ENCODE measurements at regions not wholly inside any gene's neighbourhood (a gene's known extent, or its start where the extent isn't known, plus 50 kb on each side); places are given as distances from the start of the nearest gene placed in this dataset.

DNA sequence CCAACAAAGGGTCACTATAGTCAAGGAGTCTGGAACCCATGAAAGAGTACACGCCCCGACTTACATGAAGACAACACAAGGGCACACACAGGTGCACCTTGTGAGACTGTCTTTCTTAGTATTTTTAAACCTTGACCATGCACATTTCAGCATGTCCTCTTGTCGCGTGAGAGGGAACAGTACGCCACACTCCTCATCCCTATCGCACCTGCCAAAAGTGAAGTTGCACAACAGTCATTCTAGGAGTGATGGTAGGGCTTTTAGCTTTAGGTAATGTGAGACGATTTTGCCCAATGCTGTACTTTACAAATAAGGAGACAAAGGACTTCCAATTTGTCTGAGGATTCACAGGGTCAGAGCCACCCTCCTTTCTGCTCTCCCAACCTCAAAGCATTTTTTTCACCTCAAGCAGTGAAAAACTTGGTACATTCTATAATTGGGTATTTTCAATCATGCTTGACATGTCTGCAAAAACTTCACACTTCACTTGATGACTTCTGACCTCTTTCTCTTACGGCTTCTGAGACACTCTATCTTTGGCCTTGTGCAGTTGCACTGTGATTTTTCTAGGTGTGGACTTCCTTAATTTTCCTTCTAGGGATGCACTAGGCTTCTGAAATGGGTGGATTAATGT, 173.9 kb upstream of the GRB10 start:
- Histone ChIP-seq H3K27ac (no peak overlapping the region; a peak in 1 of 6 replicates), H3K4me2 (no peak overlapping the region), H3K4me1 (peaks cover 16% of the 10 kb centered on the region; the same call in 2 of the 3 replicates), H3K4me3 (no peak overlapping the region), H3K9me3 (no peaks in the 10 kb centered on the region)
- no peak for FAIRE-seq
- CTCF ChIA-PET: no interaction called here
- ATAC-seq: no peak
- no peak for TF ChIP-seq KDM5A (IDR thresholded peaks at IDR 0.05)
- TF ChIP-seq EHMT2 (IDR thresholded peaks at IDR 0.05; ENCODE audit: low read depth): no peak
- TF ChIP-seq FOXS1 (CRISPR knock-in tag; IDR thresholded peaks at IDR 0.05): no peak
- TF ChIP-seq, protein P1, sequence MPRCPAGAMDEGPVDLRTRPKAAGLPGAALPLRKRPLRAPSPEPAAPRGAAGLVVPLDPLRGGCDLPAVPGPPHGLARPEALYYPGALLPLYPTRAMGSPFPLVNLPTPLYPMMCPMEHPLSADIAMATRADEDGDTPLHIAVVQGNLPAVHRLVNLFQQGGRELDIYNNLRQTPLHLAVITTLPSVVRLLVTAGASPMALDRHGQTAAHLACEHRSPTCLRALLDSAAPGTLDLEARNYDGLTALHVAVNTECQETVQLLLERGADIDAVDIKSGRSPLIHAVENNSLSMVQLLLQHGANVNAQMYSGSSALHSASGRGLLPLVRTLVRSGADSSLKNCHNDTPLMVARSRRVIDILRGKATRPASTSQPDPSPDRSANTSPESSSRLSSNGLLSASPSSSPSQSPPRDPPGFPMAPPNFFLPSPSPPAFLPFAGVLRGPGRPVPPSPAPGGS (IDR thresholded peaks at IDR 0.05): no peak
- no peak for TF ChIP-seq KDM1A (IDR thresholded peaks at IDR 0.05; ENCODE audit: low read depth)
- TF ChIP-seq, protein P2, sequence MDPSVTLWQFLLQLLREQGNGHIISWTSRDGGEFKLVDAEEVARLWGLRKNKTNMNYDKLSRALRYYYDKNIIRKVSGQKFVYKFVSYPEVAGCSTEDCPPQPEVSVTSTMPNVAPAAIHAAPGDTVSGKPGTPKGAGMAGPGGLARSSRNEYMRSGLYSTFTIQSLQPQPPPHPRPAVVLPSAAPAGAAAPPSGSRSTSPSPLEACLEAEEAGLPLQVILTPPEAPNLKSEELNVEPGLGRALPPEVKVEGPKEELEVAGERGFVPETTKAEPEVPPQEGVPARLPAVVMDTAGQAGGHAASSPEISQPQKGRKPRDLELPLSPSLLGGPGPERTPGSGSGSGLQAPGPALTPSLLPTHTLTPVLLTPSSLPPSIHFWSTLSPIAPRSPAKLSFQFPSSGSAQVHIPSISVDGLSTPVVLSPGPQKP (IDR thresholded peaks at IDR 0.05; ENCODE audit: low read depth, low read length): no peak
- TF ChIP-seq, protein P3, sequence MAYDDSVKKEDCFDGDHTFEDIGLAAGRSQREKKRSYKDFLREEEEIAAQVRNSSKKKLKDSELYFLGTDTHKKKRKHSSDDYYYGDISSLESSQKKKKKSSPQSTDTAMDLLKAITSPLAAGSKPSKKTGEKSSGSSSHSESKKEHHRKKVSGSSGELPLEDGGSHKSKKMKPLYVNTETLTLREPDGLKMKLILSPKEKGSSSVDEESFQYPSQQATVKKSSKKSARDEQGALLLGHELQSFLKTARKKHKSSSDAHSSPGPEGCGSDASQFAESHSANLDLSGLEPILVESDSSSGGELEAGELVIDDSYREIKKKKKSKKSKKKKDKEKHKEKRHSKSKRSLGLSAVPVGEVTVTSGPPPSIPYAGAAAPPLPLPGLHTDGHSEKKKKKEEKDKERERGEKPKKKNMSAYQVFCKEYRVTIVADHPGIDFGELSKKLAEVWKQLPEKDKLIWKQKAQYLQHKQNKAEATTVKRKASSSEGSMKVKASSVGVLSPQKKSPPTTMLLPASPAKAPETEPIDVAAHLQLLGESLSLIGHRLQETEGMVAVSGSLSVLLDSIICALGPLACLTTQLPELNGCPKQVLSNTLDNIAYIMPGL (CRISPR knock-in tag; IDR thresholded peaks at IDR 0.05; ENCODE audit: borderline replicate concordance): no peak
- no peak for TF ChIP-seq NFE2L2 (conservative IDR thresholded peaks at IDR 0.05; ENCODE audit: low read length)
- TF ChIP-seq, protein P4, sequence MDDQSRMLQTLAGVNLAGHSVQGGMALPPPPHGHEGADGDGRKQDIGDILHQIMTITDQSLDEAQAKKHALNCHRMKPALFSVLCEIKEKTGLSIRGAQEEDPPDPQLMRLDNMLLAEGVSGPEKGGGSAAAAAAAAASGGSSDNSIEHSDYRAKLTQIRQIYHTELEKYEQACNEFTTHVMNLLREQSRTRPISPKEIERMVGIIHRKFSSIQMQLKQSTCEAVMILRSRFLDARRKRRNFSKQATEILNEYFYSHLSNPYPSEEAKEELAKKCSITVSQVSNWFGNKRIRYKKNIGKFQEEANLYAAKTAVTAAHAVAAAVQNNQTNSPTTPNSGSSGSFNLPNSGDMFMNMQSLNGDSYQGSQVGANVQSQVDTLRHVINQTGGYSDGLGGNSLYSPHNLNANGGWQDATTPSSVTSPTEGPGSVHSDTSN (IDR thresholded peaks at IDR 0.05): no peak
- no peak for TF ChIP-seq NPAS2 (CRISPR knock-in tag; IDR thresholded peaks at IDR 0.05; ENCODE audit: borderline replicate concordance)
- TF ChIP-seq JUN (IDR thresholded peaks at IDR 0.05): no peak
- TF ChIP-seq, protein P5, sequence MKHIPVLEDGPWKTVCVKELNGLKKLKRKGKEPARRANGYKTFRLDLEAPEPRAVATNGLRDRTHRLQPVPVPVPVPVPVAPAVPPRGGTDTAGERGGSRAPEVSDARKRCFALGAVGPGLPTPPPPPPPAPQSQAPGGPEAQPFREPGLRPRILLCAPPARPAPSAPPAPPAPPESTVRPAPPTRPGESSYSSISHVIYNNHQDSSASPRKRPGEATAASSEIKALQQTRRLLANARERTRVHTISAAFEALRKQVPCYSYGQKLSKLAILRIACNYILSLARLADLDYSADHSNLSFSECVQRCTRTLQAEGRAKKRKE (CRISPR knock-in tag; IDR thresholded peaks at IDR 0.05; ENCODE audit: low read depth): no peak
- no peak for TF ChIP-seq ZNF302 (CRISPR knock-in tag; IDR thresholded peaks at IDR 0.05)
- TF ChIP-seq HEYL (CRISPR knock-in tag; IDR thresholded peaks at IDR 0.05): no peak
- no peak for TF ChIP-seq NR3C1 (IDR thresholded peaks at IDR 0.05)
- TF ChIP-seq ZC3H11A (IDR thresholded peaks at IDR 0.05): no peak
- TF ChIP-seq CEBPB (IDR thresholded peaks at IDR 0.05): no peak
- TF ChIP-seq, protein P6, sequence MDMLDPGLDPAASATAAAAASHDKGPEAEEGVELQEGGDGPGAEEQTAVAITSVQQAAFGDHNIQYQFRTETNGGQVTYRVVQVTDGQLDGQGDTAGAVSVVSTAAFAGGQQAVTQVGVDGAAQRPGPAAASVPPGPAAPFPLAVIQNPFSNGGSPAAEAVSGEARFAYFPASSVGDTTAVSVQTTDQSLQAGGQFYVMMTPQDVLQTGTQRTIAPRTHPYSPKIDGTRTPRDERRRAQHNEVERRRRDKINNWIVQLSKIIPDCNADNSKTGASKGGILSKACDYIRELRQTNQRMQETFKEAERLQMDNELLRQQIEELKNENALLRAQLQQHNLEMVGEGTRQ (IDR thresholded peaks at IDR 0.05): no peak
- TF ChIP-seq HOXA7 (CRISPR knock-in tag; IDR thresholded peaks at IDR 0.05): no peak
- TF ChIP-seq, protein P7, sequence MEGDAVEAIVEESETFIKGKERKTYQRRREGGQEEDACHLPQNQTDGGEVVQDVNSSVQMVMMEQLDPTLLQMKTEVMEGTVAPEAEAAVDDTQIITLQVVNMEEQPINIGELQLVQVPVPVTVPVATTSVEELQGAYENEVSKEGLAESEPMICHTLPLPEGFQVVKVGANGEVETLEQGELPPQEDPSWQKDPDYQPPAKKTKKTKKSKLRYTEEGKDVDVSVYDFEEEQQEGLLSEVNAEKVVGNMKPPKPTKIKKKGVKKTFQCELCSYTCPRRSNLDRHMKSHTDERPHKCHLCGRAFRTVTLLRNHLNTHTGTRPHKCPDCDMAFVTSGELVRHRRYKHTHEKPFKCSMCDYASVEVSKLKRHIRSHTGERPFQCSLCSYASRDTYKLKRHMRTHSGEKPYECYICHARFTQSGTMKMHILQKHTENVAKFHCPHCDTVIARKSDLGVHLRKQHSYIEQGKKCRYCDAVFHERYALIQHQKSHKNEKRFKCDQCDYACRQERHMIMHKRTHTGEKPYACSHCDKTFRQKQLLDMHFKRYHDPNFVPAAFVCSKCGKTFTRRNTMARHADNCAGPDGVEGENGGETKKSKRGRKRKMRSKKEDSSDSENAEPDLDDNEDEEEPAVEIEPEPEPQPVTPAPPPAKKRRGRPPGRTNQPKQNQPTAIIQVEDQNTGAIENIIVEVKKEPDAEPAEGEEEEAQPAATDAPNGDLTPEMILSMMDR (IDR thresholded peaks at IDR 0.05): no peak
- WGBS (ENCODE audit: missing lambda C conversion rate): 87% methylated on average over 8 of the region's 8 CpGs
- no peak for DNase-seq (ENCODE audit: low read depth in 1 of 2, low spot score in 1 of 2)
- POLR2A ChIA-PET: no interaction called here

Data from A549 (cell line).